ENCODE measurements at regions not wholly inside any gene's neighbourhood (a gene's known extent, or its start where the extent isn't known, plus 50 kb on each side); places are given as distances from the start of the nearest gene placed in this dataset.

- no peak for TF ChIP-seq CTCF (IDR thresholded peaks at IDR 0.05; ENCODE audit: unreplicated experiment)
- Mint-ChIP-seq H3K27me3 (ENCODE audit: unreplicated experiment) (peaks cover 2% of the 10 kb centered on the region), H3K4me1 (ENCODE audit: unreplicated experiment) (peaks cover 2% of the 10 kb centered on the region), H3K36me3 (ENCODE audit: low read depth, unreplicated experiment) (no peaks in the 10 kb centered on the region), H3K9me3 (ENCODE audit: unreplicated experiment) (no peaks in the 10 kb centered on the region), H3K27ac (ENCODE audit: unreplicated experiment) (no peak overlapping the region), H3K4me3 (ENCODE audit: unreplicated experiment) (no peak overlapping the region)
- no peak for DNase-seq (ENCODE audit: low spot score)
Measured at GRCh38 chr14:76581592-76581991, 179.7 kb upstream of the VASH1 start.

- Mint-ChIP-seq H3K4me1 (ENCODE audit: unreplicated experiment) (peaks cover 2% of the 10 kb centered on the region), H3K4me3 (ENCODE audit: unreplicated experiment) (no peak overlapping the region), H3K27ac (ENCODE audit: unreplicated experiment) (no peak overlapping the region), H3K9me3 (ENCODE audit: unreplicated experiment) (no peaks in the 10 kb centered on the region), H3K36me3 (ENCODE audit: low read depth, unreplicated experiment) (no peaks in the 10 kb centered on the region), H3K27me3 (ENCODE audit: unreplicated experiment) (peaks cover 2% of the 10 kb centered on the region)
- no peak for DNase-seq (ENCODE audit: low spot score)
- no peak for TF ChIP-seq CTCF (IDR thresholded peaks at IDR 0.05; ENCODE audit: unreplicated experiment)
Measured at GRCh38 chr14:76582447-76582846, 178.8 kb upstream of the VASH1 start.

GRCh38 chr14:76583174-76583573 lies 178.1 kb upstream of the VASH1 start:
- H3K4me1 Mint-ChIP-seq (ENCODE audit: unreplicated experiment) = peaks cover 2% of the 10 kb centered on the region

GRCh38 chr14:76583805-76584204 lies 177.5 kb upstream of the VASH1 start:
- Mint-ChIP-seq H3K9me3 (ENCODE audit: unreplicated experiment) (no peaks in the 10 kb centered on the region), H3K4me1 (ENCODE audit: unreplicated experiment) (peaks cover 2% of the 10 kb centered on the region), H3K27me3 (ENCODE audit: unreplicated experiment) (peaks cover 2% of the 10 kb centered on the region)

More at GRCh38 chr14:76583174-76583573, 178.1 kb upstream of the VASH1 start:
- no peak overlapping the region for H3K27ac Mint-ChIP-seq (ENCODE audit: unreplicated experiment)
- DNase-seq (ENCODE audit: low spot score) = no peak
- H3K4me3 Mint-ChIP-seq (ENCODE audit: unreplicated experiment) = no peak overlapping the region
- peaks cover 2% of the 10 kb centered on the region for H3K27me3 Mint-ChIP-seq (ENCODE audit: unreplicated experiment)
- H3K36me3 Mint-ChIP-seq (ENCODE audit: low read depth, unreplicated experiment) = no peaks in the 10 kb centered on the region
- TF ChIP-seq CTCF (IDR thresholded peaks at IDR 0.05; ENCODE audit: unreplicated experiment) = no peak
- no peaks in the 10 kb centered on the region for H3K9me3 Mint-ChIP-seq (ENCODE audit: unreplicated experiment)

GRCh38 chr14:76584271-76584702 lies 177.0 kb upstream of the VASH1 start:
- no peak overlapping the region for H3K27ac Mint-ChIP-seq (ENCODE audit: unreplicated experiment)
- no peak for TF ChIP-seq CTCF (IDR thresholded peaks at IDR 0.05; ENCODE audit: unreplicated experiment)
- H3K27me3 Mint-ChIP-seq (ENCODE audit: unreplicated experiment) = peaks cover 2% of the 10 kb centered on the region
- H3K4me1 Mint-ChIP-seq (ENCODE audit: unreplicated experiment) = peaks cover 2% of the 10 kb centered on the region
- H3K4me3 Mint-ChIP-seq (ENCODE audit: unreplicated experiment) = no peak overlapping the region
- no peaks in the 10 kb centered on the region for H3K9me3 Mint-ChIP-seq (ENCODE audit: unreplicated experiment)
- no peaks in the 10 kb centered on the region for H3K36me3 Mint-ChIP-seq (ENCODE audit: low read depth, unreplicated experiment)
- no peak for DNase-seq (ENCODE audit: low spot score)

More at GRCh38 chr14:76583805-76584204, 177.5 kb upstream of the VASH1 start:
- Mint-ChIP-seq H3K36me3 (ENCODE audit: low read depth, unreplicated experiment) (no peaks in the 10 kb centered on the region), H3K4me3 (ENCODE audit: unreplicated experiment) (no peak overlapping the region), H3K27ac (ENCODE audit: unreplicated experiment) (no peak overlapping the region)
- TF ChIP-seq CTCF (IDR thresholded peaks at IDR 0.05; ENCODE audit: unreplicated experiment) = no peak
- DNase-seq (ENCODE audit: low spot score) = no peak

Data from endothelial cell (in vitro differentiated cells).